HG03196 (cell line): ENCODE measurements at regions not wholly inside any gene's neighbourhood (a gene's known extent, or its start where the extent isn't known, plus 50 kb on each side); places are given as distances from the start of the nearest gene placed in this dataset.

ENCODE experiments used
- ATAC-seq: cut with Tn5 transposase; IDR thresholded peaks from one replicate; pipeline ENCODE4 v1.9.1; 2021; ENCODE audit not compliant: unreplicated experiment

GRCh38 chr11:28466506-28466905 lies 358.3 kb downstream of the METTL15 start:
- ATAC-seq = no peak

- no peak for ATAC-seq
Observed at GRCh38 chr11:28464252-28464867, 356.2 kb downstream of the METTL15 start.

- no peak for ATAC-seq
Observed at GRCh38 chr11:28463826-28464225, 355.6 kb downstream of the METTL15 start.

DNA sequence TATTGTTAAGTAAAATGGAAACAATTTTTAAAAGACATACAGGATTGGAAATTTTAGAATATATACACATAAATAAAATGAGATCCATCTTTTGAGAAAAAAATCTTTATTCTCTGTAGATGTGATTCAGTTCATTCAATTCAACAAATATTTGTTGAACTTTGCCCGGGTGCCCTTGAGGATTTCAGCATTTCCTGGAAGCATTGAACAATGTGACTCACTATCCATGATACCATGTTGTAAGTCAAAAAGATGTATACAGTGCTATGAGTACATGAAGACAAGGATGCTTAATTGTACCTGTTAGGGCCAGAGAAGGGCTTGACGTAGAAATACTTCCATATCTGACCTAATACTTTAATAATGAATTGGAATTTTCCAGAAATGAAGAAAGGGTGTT lies 353.7 kb downstream of the METTL15 start:
- ATAC-seq = no peak

DNA sequence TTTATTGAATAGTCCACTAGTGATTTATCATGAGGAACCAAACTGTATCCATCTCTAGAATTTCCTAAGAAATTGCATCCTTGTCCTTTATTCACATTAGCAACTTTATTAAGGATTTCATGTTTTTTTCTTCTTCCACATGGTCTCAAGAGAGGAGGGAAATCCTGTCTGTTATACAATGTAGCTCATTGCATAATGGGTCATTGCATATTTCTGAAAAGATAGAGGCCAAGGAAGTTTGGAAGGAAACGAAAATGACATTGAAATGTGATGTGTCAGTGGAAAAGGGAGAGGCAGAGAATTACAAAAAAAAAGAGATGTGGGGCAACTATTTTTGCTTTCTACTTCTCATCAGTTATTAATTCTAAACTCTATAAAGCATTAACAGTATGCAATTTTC lies 353.1 kb downstream of the METTL15 start:
- ATAC-seq = no peak

GRCh38 chr11:28460348-28460747 lies 352.2 kb downstream of the METTL15 start:
- no peak for ATAC-seq

GRCh38 chr11:28459912-28460311 lies 351.7 kb downstream of the METTL15 start:
- ATAC-seq = no peak

GRCh38 chr11:28457481-28458065 lies 349.4 kb downstream of the METTL15 start:
- ATAC-seq = no peak

DNA sequence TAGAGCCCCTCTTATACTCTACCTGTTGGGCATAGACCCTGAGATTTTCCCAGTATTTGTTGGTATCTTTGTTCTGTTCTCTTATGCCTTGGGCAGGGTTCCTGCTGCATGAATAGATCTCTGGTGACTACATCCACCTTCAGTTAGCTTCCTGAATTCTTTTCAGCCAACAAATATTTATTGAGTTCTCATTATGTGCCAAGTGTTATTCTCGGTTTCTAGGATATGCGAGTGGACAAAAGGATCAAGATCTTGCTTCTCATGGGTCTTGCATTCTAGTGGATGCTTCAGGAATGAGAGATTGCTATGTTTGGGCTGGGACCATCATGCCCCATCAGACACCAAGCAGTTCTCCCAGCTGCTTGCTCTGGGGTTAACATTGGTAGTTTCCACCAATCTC lies 340.0 kb downstream of the METTL15 start:
- no peak for ATAC-seq

- ATAC-seq = no peak
Observed at GRCh38 chr11:28447226-28447625, 339.0 kb downstream of the METTL15 start.

DNA sequence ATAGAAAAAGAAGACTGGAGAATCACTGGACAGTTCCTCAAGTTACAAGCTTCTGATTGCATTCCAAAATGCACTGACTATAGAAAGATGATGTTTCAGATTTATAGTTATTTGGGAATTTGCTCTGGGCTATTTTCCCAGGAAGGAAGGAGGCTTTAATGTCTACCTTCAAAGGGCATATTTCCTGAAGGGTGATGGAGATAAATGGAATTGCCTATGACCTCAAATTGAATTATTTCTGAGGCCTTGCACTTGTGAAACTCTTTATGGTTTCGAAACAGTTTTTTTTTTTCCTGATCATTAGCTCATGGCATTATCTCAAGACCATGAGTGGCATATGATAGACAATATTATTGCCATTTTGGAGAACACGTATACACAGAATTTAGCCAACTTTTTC lies 333.9 kb downstream of the METTL15 start:
- ATAC-seq = no peak

- ATAC-seq = no peak
Observed at GRCh38 chr11:28439403-28439802, 331.2 kb downstream of the METTL15 start.

DNA sequence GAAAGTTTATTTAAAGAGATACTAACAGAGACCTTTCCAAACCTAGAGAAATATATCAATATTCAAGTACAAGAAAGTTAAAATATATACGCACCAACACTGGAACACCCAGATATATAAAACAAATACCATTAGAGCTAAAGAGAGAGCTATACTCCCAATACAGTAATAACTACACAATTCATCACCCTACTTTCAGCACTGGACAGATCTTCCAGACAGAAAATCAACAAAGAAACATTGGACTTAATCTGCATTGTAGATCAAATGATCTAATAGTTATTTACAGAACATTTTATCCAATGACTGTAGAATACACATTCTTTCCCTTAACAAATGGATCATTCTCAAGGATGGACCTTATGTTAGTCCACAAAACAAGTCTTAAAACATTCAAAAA lies 311.9 kb downstream of the METTL15 start:
- no peak for ATAC-seq

- no peak for ATAC-seq
Observed at GRCh38 chr11:28417601-28418323, 309.6 kb downstream of the METTL15 start.

DNA sequence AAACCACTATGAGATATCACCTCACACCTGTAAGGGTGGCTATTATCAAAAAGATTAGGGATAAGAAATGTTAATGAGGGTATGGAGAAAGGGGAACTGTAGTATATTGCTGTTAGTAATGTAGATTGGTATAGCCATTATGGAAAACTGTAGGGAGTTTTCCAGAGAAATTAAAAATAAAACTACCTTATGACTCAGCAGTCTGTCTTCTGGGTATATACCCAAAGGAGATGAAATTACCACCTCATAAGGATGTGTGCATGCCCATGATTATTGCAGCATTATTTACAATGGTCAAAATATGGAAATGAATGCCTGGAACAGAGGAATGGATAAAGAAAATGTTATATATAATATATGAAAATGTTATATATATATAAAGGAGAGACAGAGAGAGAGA lies 303.8 kb downstream of the METTL15 start:
- ATAC-seq = no peak

DNA sequence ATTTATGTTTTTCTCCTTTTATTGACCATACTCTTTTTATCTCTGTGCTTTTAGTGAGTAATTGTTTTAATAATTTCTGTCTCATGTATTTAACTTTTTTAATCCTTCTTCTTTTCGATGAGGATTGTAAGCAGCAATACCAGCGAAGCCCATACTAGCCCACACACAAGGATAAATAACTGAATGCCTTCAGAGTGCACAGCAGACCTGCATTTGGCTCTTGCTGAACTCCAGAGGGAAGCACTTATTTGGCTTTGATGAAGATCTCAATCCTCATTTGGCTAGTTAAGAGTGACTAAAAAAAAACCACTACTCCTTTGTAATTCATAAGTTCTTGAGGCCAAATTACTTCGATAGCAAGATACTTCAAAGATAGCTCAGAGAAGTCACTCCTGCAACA lies 293.3 kb downstream of the METTL15 start:
- ATAC-seq = no peak

DNA sequence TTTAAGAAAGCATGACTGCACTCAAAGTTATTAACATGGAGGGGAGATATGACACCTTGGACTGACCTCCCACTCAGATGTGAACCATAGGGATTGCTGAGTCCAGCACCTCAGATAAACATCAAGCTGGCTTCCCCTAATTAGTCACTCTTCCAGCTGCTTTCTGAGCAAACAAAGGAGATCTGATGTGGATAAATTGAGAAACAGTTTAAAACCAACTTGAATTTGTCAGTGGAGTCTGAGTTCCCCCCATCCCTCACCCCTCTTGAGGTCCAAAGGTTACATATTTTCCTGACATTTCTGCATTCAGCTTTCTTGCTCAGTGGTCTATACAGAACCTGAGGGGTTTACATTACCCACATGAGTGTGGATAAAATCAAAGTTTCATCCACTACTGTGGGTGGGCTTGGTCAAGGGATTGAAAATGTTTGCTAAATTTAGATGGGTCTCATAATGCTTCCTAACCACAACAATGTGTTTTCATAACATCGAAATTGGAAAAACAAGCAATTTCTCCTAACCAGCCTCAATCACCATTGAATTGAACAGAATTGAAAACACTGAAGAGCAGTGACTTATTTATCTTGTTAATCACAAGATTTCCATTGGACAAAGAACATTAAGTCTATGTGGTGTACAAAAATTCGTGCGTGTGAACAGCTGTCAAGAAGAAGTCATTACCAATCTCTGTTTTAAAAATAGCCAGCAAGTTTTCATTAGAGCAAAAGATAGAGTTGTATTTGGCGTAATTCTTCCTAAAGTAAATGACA lies 292.3 kb downstream of the METTL15 start:
- no peak for ATAC-seq

GRCh38 chr11:28393348-28393747 lies 285.2 kb downstream of the METTL15 start:
- ATAC-seq = no peak

DNA sequence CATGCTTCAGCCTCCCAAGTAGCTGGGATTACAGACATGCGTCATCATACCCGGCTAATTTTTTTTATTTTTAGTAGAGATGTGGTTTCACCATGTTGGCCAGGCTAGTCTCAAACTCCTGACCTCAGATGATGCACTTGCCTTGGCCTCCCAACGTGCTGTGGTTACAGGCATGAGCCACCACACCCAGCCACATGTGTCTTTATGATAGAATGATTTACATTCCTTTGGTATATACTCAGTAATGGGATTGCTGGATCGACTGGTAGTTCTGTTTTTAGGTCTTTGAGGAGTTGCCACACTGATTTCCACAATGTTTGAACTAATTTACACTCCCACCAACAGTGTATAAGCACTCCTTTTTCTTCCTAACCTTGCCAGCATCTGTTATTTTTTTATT lies 276.2 kb downstream of the METTL15 start:
- ATAC-seq = no peak

- ATAC-seq = no peak
Observed at GRCh38 chr11:28383456-28383855, 275.3 kb downstream of the METTL15 start.
